Activated B cell treated with CpG ODN at 0.5 μM for 24 hours (primary cell): ENCODE measurements at regions not wholly inside any gene's neighbourhood (a gene's known extent, or its start where the extent isn't known, plus 50 kb on each side); places are given as distances from the start of the nearest gene placed in this dataset.

Source experiments
- ATAC-seq: fragments of 200-7000 bp; cut with Tn5 transposase; one replicate; pipeline ENCODE4 v1.10.0; 2021; ENCODE audit warnings: low read depth, mild to moderate bottlenecking, moderate library complexity
- CTCF ChIA-PET: fragments of 350-600 bp; sonication (Branson Sonifier 250); formaldehyde crosslinking; loops from one replicate; lab custom pipeline; 2021; ENCODE audit warnings: antibody characterized with exemption; lab: Charles Lee
- POLR2A ChIA-PET: fragments of 350-600 bp; sonication (Branson Sonifier 250); formaldehyde crosslinking; loops from one replicate; lab custom pipeline; 2021; ENCODE audit warnings: antibody characterized with exemption; lab: Charles Lee
- DNase-seq: peaks from one replicate; pipeline ENCODE4 v3.0.0; 2022
- H3K27ac Mint-ChIP-seq: one replicate; pipeline ENCODE4 v1.8.0; 2020; ENCODE audit warnings: mixed read lengths
- H3K27me3 Mint-ChIP-seq: one replicate; pipeline ENCODE4 v1.8.0; 2021; ENCODE audit warnings: mixed read lengths
- H3K36me3 Mint-ChIP-seq: one replicate; pipeline ENCODE4 v1.8.0; 2021; ENCODE audit warnings: low read depth, mixed read lengths
- H3K4me1 Mint-ChIP-seq: one replicate; pipeline ENCODE4 v1.8.0; 2021; ENCODE audit warnings: mixed read lengths
- H3K4me3 Mint-ChIP-seq: one replicate; pipeline ENCODE4 v1.8.0; 2020; ENCODE audit warnings: mild to moderate bottlenecking, mixed read lengths
- H3K9me3 Mint-ChIP-seq: one replicate; pipeline ENCODE4 v1.8.0; 2020; ENCODE audit warnings: mixed read lengths
- CTCF ChIP-seq: fragments of 200-600 bp; IDR thresholded peaks from one replicate; pipeline ENCODE4 v1.8.0; 2022; ENCODE audit warnings: antibody characterized with exemption, mild to moderate bottlenecking
- intact Hi-C: fragments of 100-400 bp; cut with micrococcal nuclease; formaldehyde crosslinking; loops from one replicate; pipeline ENCODE4 v1.15.1; 2024

DNA sequence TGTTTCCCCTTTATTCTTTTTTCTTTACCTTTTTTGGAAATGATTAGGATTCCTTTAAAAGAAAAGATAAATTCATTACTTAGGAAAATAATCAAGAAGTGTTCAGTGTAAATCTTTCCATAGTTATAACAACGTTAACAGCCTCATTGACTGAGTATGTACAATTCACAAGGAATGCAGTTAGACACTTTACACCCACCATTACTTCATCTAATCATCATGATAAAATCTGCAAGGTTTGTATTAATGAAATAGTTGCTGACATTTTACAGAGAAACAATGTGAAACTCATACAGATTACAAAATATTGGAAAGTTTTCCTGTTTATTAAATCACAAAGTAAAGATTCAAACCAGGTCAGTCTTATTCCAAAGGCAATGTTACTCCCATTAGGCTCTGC is 59.3 kb upstream of the NEGR1 start:
- H3K36me3 Mint-ChIP-seq: no peaks in the 10 kb centered on the region
- ChIA-PET CTCF (no interaction called here), POLR2A (no interaction called here)
- DNase-seq: no peak
- H3K4me1 Mint-ChIP-seq: no peaks in the 10 kb centered on the region
- no peak overlapping the region for H3K27ac Mint-ChIP-seq
- intact Hi-C loops: no loop called here
- ATAC-seq: no peak
- H3K4me3 Mint-ChIP-seq: no peak overlapping the region
- H3K27me3 Mint-ChIP-seq: no peaks in the 10 kb centered on the region
- no peaks in the 10 kb centered on the region for H3K9me3 Mint-ChIP-seq
- TF ChIP-seq CTCF: no peak

GRCh38 chr1:72336776-72337175 is 54.4 kb upstream of the NEGR1 start:
- CTCF ChIA-PET: no interaction called here

More at GRCh38 chr1:72336776-72337175, 54.4 kb upstream of the NEGR1 start:
- H3K27ac Mint-ChIP-seq: no peak overlapping the region
- no peak for ATAC-seq
- no peaks in the 10 kb centered on the region for H3K27me3 Mint-ChIP-seq
- no peak for DNase-seq
- TF ChIP-seq CTCF: no peak
- no peak overlapping the region for H3K4me3 Mint-ChIP-seq
- H3K9me3 Mint-ChIP-seq: no peaks in the 10 kb centered on the region
- POLR2A ChIA-PET: no interaction called here
- H3K36me3 Mint-ChIP-seq: no peaks in the 10 kb centered on the region
- no peaks in the 10 kb centered on the region for H3K4me1 Mint-ChIP-seq
- intact Hi-C loops: no loop called here
